ENCODE measurements at regions not wholly inside any gene's neighbourhood (a gene's known extent, or its start where the extent isn't known, plus 50 kb on each side); places are given as distances from the start of the nearest gene placed in this dataset.
A peak's percentile ranks its signal among the peaks of the same experiment; 100 is the strongest.

DNA sequence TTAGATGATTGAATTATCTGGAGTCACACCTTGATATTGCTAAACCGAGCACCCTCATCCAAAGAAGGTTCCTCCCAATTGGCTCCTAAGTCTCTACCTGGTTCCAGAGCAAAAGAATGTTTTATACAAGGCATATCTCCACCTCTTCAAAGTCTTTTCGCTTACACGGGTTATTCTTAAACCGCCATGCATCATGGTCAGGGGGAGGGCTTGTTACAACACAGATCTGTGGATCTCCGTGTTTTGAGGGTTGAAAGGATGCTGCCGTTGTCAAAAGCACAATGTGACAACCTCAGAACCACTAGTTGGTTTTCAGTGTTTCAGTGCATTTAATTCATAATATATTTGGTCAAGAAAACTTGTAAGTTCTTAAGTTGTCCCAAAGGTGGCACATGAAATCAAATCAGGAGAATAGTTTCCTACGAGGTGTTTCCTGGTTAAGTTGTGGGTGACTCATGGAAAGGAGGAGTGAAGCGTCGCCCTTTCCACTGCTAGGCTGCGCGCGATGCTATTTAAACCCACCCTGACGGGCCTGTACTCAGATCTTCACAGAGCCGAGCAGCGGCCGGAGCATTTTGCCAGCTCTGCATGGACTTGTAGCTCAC lies 1531.6 kb upstream of the TPTE start:
- Histone ChIP-seq H3K4me2 (ENCODE audit: extremely low read depth, insufficient read depth, low read length) (no peak overlapping the region), H3K27me3 (ENCODE audit: control insufficient read depth, insufficient read depth, low read length) (no peaks in the 10 kb centered on the region), H2AFZ (ENCODE audit: low read length) (no peak overlapping the region), H4K20me1 (ENCODE audit: control insufficient read depth, extremely low read depth, insufficient read depth, low read length) (no peaks in the 10 kb centered on the region), H3K27ac (ENCODE audit: insufficient read depth, low read length) (no peak overlapping the region), H3K36me3 (ENCODE audit: control insufficient read depth, insufficient read depth, low read length) (no peaks in the 10 kb centered on the region), H3K79me2 (ENCODE audit: control insufficient read depth, insufficient read depth, low read length) (no peaks in the 10 kb centered on the region), H3K4me3 (replicated peaks in 1 of 4; ENCODE audit: control extremely low read depth in 1 of 4, insufficient read depth in 1 of 4, low read depth in 3 of 4, low read length in 4 of 4) (no peak overlapping the region), H3K4me1 (ENCODE audit: control insufficient read depth, extremely low read depth, insufficient read depth, low read length) (no peaks in the 10 kb centered on the region), H3K9me3 (ENCODE audit: control insufficient read depth, insufficient read depth, low read depth, low read length) (peaks cover 9% of the 10 kb centered on the region), H3K9ac (ENCODE audit: insufficient read depth, low read length) (no peak overlapping the region)
- TF ChIP-seq EZH2 (IDR thresholded peaks at IDR 0.05; ENCODE audit: low read length, missing control alignments), result no peak
- TF ChIP-seq, protein P1, sequence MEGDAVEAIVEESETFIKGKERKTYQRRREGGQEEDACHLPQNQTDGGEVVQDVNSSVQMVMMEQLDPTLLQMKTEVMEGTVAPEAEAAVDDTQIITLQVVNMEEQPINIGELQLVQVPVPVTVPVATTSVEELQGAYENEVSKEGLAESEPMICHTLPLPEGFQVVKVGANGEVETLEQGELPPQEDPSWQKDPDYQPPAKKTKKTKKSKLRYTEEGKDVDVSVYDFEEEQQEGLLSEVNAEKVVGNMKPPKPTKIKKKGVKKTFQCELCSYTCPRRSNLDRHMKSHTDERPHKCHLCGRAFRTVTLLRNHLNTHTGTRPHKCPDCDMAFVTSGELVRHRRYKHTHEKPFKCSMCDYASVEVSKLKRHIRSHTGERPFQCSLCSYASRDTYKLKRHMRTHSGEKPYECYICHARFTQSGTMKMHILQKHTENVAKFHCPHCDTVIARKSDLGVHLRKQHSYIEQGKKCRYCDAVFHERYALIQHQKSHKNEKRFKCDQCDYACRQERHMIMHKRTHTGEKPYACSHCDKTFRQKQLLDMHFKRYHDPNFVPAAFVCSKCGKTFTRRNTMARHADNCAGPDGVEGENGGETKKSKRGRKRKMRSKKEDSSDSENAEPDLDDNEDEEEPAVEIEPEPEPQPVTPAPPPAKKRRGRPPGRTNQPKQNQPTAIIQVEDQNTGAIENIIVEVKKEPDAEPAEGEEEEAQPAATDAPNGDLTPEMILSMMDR (conservative IDR thresholded peaks at IDR 0.05 in 1 of 2, IDR thresholded peaks at IDR 0.05 in 1 of 2; ENCODE audit: low read depth in 1 of 2, low read length in 2 of 2), result no peak
- DNase-seq (ENCODE audit: low read depth in 2 of 2), result peak in 1 of 2 donors; percentile 61

- no peak overlapping the region for H3K9ac ChIP-seq (ENCODE audit: insufficient read depth, low read length)
- H3K9me3 ChIP-seq (ENCODE audit: control insufficient read depth, insufficient read depth, low read depth, low read length), result peaks cover 11% of the 10 kb centered on the region
- DNase-seq (ENCODE audit: low read depth in 2 of 2), result peak in 1 of 2 donors; percentile 49
- no peaks in the 10 kb centered on the region for H4K20me1 ChIP-seq (ENCODE audit: control insufficient read depth, extremely low read depth, insufficient read depth, low read length)
- H3K4me3 ChIP-seq (replicated peaks in 1 of 4; ENCODE audit: control extremely low read depth in 1 of 4, insufficient read depth in 1 of 4, low read depth in 3 of 4, low read length in 4 of 4), result no peak overlapping the region
- no peak for TF ChIP-seq EZH2 (IDR thresholded peaks at IDR 0.05; ENCODE audit: low read length, missing control alignments)
- H3K27ac ChIP-seq (ENCODE audit: insufficient read depth, low read length), result no peak overlapping the region
- no peak overlapping the region for H3K4me2 ChIP-seq (ENCODE audit: extremely low read depth, insufficient read depth, low read length)
- no peaks in the 10 kb centered on the region for H3K79me2 ChIP-seq (ENCODE audit: control insufficient read depth, insufficient read depth, low read length)
- H3K4me1 ChIP-seq (ENCODE audit: control insufficient read depth, extremely low read depth, insufficient read depth, low read length), result no peaks in the 10 kb centered on the region
- no peaks in the 10 kb centered on the region for H3K36me3 ChIP-seq (ENCODE audit: control insufficient read depth, insufficient read depth, low read length)
- no peaks in the 10 kb centered on the region for H3K27me3 ChIP-seq (ENCODE audit: control insufficient read depth, insufficient read depth, low read length)
- H2AFZ ChIP-seq (ENCODE audit: low read length), result no peak overlapping the region
Measured at GRCh38 chr21:8990326-8991087, 1530.9 kb upstream of the TPTE start.

DNA sequence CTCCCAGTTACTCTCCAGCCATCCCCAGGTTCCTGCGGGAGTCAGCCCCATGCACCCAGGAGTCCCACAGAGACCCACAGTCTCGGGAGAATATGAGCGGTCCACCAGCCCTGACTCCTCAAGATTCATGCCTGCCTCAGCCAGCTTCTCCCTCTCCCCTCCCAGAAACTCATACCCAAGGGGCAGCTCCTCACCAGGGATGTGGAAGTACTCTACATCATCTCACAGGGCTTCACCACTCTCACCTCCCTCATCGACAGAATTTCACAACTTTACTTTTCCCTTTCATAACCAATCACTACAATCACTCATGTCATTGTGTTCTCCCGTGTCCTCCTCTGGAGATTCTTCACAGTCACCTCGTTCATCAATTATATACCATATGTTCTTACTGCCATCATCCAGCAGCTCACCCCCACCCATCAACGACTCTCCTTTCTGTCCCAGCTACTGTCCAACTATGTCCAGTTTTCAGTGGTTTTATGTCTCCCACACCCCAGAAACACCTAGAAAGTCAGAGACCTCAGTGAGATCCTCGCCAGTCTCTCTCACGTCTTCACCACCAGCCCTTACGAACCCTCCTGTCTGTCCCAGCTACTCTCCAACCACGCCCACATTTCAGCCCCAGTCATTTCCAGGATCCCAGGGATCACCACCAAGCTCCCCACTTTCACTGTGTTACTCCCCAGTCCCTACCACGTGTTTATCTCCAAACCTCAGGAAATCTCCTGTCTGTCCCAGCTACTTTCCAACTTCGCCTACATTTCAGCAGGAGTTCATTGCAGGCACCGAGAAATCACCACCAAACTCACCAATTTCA lies 1530.1 kb upstream of the TPTE start:
- Histone ChIP-seq H4K20me1 (ENCODE audit: control insufficient read depth, extremely low read depth, insufficient read depth, low read length) (no peaks in the 10 kb centered on the region), H2AFZ (ENCODE audit: low read length) (no peak overlapping the region), H3K79me2 (ENCODE audit: control insufficient read depth, insufficient read depth, low read length) (no peaks in the 10 kb centered on the region), H3K9ac (ENCODE audit: insufficient read depth, low read length) (no peak overlapping the region), H3K27ac (ENCODE audit: insufficient read depth, low read length) (no peak overlapping the region), H3K27me3 (ENCODE audit: control insufficient read depth, insufficient read depth, low read length) (no peaks in the 10 kb centered on the region), H3K4me3 (replicated peaks in 1 of 4; ENCODE audit: control extremely low read depth in 1 of 4, insufficient read depth in 1 of 4, low read depth in 3 of 4, low read length in 4 of 4) (no peak overlapping the region), H3K4me2 (ENCODE audit: extremely low read depth, insufficient read depth, low read length) (no peak overlapping the region), H3K9me3 (ENCODE audit: control insufficient read depth, insufficient read depth, low read depth, low read length) (peaks cover 11% of the 10 kb centered on the region), H3K36me3 (ENCODE audit: control insufficient read depth, insufficient read depth, low read length) (no peaks in the 10 kb centered on the region), H3K4me1 (ENCODE audit: control insufficient read depth, extremely low read depth, insufficient read depth, low read length) (no peaks in the 10 kb centered on the region)
- peak in 1 of 2 donors; percentile 59 for DNase-seq (ENCODE audit: low read depth in 2 of 2)
- TF ChIP-seq EZH2 (IDR thresholded peaks at IDR 0.05; ENCODE audit: low read length, missing control alignments), result no peak
- TF ChIP-seq, protein P1 (conservative IDR thresholded peaks at IDR 0.05 in 1 of 2, IDR thresholded peaks at IDR 0.05 in 1 of 2; ENCODE audit: low read depth in 1 of 2, low read length in 2 of 2), result no peak
